Lower leg skin (tissue), 4 donors: ENCODE measurements at regions not wholly inside any gene's neighbourhood (a gene's known extent, or its start where the extent isn't known, plus 50 kb on each side); places are given as distances from the start of the nearest gene placed in this dataset.

Experiments
- DNase-seq, 2 donors: peaks; one replicate each; pipeline ENCODE4 v3.0.0-alpha.2; 2019; ENCODE audit warnings: low spot score in 2 of 2
- H3K4me3 ChIP-seq: fragments of 200-600 bp; sonication (generic); 2 replicates; pipeline ENCODE4 v1.5.1; 2017; ENCODE audit warnings: mild to moderate bottlenecking, low read depth; ENCODE audit not compliant: poor library complexity, severe bottlenecking
- POLR2A ChIP-seq, 2 donors: fragments of 450-650 bp; IDR thresholded peaks; one replicate each; pipeline ENCODE4 v1.6.1; 2016 to 2017; ENCODE audit warnings: antibody characterized with exemption in 2 of 2, mild to moderate bottlenecking in 1 of 2, moderate library complexity in 1 of 2
- WGBS, 2 donors: methylation state at CpG; one replicate each; pipeline ENCODE4 v1.1.5; 2018; 5-methylcytosine and 5-hydroxymethylcytosine counted together
- intact Hi-C: fragments of 100-400 bp; cut with DNase I; formaldehyde crosslinking; loops from one replicate; pipeline ENCODE4 v1.15.0; 2023; ENCODE audit warnings: low total_unique reads
- TF ChIP-seq, protein P1 (sequence below), 3 donors: fragments of 450-650 bp; IDR thresholded peaks; one replicate each; pipeline ENCODE4 v1.5.1; 2016; ENCODE audit warnings: antibody characterized with exemption in 3 of 3, mild to moderate bottlenecking in 3 of 3, moderate library complexity in 2 of 3

DNA sequence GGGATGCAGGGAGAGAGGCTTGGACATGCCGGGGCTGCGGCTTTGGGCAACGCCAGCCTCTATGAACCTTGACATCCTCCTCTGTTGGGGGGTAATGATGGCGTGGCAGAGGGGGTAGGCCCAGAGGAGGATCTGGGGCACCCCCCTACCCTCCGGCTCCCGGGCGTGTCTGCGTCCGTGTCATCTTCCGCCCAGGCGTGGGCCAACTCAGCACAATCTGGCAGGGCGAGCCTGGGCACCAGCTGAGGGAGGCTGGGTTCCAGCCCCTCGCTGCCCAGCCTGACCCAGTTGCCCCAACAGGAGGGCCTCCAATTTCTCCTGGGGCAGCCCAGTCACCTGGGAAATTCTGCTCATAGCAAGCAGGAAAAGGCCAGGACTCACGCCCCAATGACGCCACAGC, 62.9 kb upstream of the IL17B start:
- intact Hi-C loops, result loop anchor here (5.0 kb wide), 1 partner anchor 110 kb away; the partner anchor contains the start of gene CSNK1A1
- 56 to 72% methylated on average over 10 to 13 of the region's 15 CpGs for WGBS, 2 donors
- TF ChIP-seq, protein P1, sequence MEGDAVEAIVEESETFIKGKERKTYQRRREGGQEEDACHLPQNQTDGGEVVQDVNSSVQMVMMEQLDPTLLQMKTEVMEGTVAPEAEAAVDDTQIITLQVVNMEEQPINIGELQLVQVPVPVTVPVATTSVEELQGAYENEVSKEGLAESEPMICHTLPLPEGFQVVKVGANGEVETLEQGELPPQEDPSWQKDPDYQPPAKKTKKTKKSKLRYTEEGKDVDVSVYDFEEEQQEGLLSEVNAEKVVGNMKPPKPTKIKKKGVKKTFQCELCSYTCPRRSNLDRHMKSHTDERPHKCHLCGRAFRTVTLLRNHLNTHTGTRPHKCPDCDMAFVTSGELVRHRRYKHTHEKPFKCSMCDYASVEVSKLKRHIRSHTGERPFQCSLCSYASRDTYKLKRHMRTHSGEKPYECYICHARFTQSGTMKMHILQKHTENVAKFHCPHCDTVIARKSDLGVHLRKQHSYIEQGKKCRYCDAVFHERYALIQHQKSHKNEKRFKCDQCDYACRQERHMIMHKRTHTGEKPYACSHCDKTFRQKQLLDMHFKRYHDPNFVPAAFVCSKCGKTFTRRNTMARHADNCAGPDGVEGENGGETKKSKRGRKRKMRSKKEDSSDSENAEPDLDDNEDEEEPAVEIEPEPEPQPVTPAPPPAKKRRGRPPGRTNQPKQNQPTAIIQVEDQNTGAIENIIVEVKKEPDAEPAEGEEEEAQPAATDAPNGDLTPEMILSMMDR (IDR thresholded peaks at IDR 0.05), result no peak
- no peak for TF ChIP-seq POLR2A (IDR thresholded peaks at IDR 0.05)
- H3K4me3 ChIP-seq, result no peak overlapping the region
- DNase-seq, result no peak

DNA sequence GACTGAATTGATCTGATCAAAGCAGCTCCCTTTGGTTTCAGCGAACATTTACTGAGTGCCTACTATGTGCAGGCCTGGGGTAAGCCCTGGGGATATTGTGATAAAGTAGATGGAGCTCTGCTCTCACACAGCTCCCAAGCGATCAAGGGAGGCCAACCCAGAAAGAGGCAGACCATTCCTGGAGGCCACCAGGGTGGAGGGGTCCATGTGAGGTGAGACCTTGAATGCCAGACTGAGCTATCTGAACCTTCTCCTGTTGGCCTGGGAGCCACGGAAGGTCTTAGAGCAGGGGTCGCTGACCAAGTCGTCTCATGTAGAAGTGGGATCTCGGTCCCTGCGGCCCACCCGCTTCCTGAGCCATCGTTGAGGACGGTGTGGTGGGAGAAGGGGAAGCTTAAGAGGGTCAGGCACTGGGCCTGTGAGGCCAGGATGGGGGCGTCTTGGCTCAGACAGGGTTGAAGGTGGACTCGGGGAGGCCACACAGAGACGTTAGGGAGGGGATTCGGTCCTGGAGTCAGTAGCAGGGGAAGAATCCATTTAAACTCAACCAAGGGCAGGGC, 62.2 kb upstream of the IL17B start:
- no peak overlapping the region for H3K4me3 ChIP-seq
- intact Hi-C loops, result loop anchor here (5.0 kb wide), 1 partner anchor 111 kb away; the partner anchor contains the start of gene CSNK1A1
- DNase-seq, result no peak
- TF ChIP-seq, protein P1 (IDR thresholded peaks at IDR 0.05), result no peak
- TF ChIP-seq POLR2A (IDR thresholded peaks at IDR 0.05), result no peak
- 77 to 85% methylated on average over 14 of the region's 14 CpGs for WGBS, 2 donors

DNA sequence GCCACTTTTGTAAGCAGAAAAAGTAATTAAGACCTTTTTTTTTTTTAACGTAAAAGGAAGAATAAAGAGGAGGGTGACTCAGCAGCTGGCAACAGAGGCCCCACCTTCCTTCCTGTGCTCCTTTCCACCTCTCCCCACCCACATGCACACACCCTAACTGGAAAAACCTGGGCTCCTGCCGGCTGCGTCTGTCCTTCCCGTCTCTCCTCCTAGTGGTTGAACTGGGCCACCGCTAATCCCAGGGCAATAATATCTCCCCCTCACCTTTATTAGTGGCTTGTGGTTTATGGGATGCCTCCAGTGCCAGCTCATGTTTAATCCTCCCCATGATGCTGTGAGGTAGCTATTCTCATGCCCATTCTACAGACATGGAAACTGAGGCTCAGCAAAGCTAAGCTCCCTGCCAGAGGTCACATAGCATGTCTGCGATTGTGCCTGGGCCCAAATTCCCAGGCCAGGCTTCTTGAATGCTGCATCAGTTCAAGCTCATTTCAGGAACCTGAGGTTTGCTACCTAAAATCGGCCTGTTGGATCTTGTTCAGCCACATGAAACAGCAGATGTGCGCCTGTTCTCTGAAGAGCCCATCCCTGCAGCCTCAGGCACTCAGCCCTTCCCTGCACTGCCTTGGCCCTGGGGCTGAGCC, 60.9 kb upstream of the IL17B start:
- intact Hi-C loops, result loop anchor here (5.0 kb wide), 1 partner anchor 112 kb away; the partner anchor contains the start of gene CSNK1A1

DNA sequence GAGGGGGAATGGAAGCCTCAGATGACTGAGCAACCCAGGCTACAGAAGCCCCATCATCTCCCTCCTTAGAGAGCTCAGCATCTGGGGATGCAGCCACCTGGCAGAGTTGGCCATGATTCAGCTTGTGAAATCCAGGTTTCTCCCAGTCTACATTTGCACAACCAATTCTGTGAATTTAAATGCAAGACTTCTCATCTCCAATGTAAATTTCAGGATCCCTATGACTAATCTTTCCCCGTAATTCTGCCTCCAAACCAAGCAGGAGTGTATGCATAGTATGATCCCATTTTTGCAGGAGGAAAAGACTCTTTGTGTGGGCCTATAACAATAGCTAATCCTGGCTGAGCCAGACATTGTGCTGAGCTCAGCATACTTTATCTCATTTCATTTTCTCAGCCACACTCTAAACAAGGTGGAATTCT, 59.6 kb upstream of the IL17B start:
- H3K4me3 ChIP-seq, result no peak overlapping the region
- intact Hi-C loops, result no loop called here
- DNase-seq, result no peak
- 53 to 62% methylated on average over 1 of the region's 1 CpG for WGBS, 2 donors
- TF ChIP-seq, protein P1 (IDR thresholded peaks at IDR 0.05), result no peak
- TF ChIP-seq POLR2A (IDR thresholded peaks at IDR 0.05), result no peak

More for the DNA sequence above, 60.9 kb upstream of the IL17B start:
- DNase-seq, result peak in 1 of 2 donors; percentile 68
- no peak overlapping the region for H3K4me3 ChIP-seq
- TF ChIP-seq, protein P1 (IDR thresholded peaks at IDR 0.05), result no peak
- TF ChIP-seq POLR2A (IDR thresholded peaks at IDR 0.05), result no peak
- WGBS, 2 donors, result 28 to 29% methylated on average over 8 of the region's 8 CpGs

DNA sequence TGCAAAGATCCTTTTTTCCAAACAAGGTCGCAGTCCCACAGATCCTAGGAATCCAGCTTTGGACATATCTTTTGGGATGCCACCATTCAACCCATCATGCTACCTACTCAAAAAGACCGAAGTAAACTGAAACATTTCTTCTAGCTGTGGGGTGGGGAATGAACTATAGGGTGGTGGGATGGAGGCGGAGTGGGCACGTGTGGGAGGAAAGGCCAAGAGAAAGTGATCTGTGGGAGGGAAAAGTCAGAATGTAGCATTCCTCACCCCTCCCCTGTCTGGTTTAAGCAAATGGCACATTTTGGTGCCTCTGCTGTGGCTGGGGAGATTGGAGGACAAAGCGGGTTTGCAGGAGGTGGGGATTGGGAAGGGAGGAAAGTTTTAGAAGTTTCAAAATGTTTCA, 59.2 kb upstream of the IL17B start:
- intact Hi-C loops, result no loop called here
- WGBS, 2 donors, result 89 to 92% methylated on average over 5 of the region's 5 CpGs
- no peak for DNase-seq
- no peak for TF ChIP-seq POLR2A (IDR thresholded peaks at IDR 0.05)
- TF ChIP-seq, protein P1 (IDR thresholded peaks at IDR 0.05), result no peak
- no peak overlapping the region for H3K4me3 ChIP-seq
